H1 (cell line): ENCODE measurements at regions not wholly inside any gene's neighbourhood (a gene's known extent, or its start where the extent isn't known, plus 50 kb on each side); places are given as distances from the start of the nearest gene placed in this dataset.

ENCODE experiments used
- HDAC2 ChIP-seq, 2 experiments: fragments of 300-600 bp in 1 of 2; sonication (generic) in 1 of 2; IDR thresholded peaks; 2 replicates each; pipeline ENCODE4 v1.6.1; 2011 to 2012; ENCODE audit warnings: low read depth in 2 of 2, low read length in 2 of 2, mild to moderate bottlenecking in 2 of 2, moderate library complexity in 2 of 2, borderline replicate concordance in 1 of 2, inconsistent platforms in 1 of 2
- JUND ChIP-seq: IDR thresholded peaks from 2 replicates; pipeline ENCODE4 v1.6.1; 2011; ENCODE audit warnings: mild to moderate bottlenecking, improper control_type of control experiment, low read length
- SIN3A ChIP-seq, 2 experiments: IDR thresholded peaks in 1 of 2; conservative IDR thresholded peaks in 1 of 2; 2 replicates each; pipeline ENCODE4 v1.6.1; 2011 to 2012; ENCODE audit warnings: low read length in 2 of 2, improper control_type of control experiment in 1 of 2, low read depth in 1 of 2, mild to moderate bottlenecking in 1 of 2
- SP1 ChIP-seq: IDR thresholded peaks from 2 replicates; pipeline ENCODE4 v1.6.1; 2011; ENCODE audit warnings: low read depth, low read length
- TF ChIP-seq, protein P1 (sequence below): fragments of 300-600 bp; sonication (generic); IDR thresholded peaks from 2 replicates; pipeline ENCODE4 v1.7.1; 2012; ENCODE audit warnings: low read length, moderate library complexity, mild to moderate bottlenecking, inconsistent platforms; ENCODE audit not compliant: insufficient replicate concordance

DNA sequence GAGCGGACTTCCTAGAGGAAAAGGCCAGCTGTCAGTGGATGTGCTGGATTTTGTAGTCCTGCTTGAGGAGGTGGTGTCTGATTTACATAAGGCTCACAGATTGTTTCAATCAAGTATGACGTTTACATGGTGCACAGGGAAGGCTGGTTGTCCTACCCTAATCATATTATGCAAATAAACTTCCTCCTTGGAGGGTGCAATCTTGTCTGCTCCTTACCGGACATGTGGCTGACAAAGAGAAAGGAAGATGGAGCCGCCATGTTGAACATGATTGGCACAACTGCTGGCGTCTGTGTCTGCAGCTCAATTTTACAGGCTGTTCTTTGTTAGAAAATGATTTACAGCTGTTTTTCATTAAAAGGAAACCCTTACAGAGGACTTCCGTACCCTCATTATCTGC lies 1656.1 kb downstream of the KCNT2 start (continued):
- TF ChIP-seq, protein P1, sequence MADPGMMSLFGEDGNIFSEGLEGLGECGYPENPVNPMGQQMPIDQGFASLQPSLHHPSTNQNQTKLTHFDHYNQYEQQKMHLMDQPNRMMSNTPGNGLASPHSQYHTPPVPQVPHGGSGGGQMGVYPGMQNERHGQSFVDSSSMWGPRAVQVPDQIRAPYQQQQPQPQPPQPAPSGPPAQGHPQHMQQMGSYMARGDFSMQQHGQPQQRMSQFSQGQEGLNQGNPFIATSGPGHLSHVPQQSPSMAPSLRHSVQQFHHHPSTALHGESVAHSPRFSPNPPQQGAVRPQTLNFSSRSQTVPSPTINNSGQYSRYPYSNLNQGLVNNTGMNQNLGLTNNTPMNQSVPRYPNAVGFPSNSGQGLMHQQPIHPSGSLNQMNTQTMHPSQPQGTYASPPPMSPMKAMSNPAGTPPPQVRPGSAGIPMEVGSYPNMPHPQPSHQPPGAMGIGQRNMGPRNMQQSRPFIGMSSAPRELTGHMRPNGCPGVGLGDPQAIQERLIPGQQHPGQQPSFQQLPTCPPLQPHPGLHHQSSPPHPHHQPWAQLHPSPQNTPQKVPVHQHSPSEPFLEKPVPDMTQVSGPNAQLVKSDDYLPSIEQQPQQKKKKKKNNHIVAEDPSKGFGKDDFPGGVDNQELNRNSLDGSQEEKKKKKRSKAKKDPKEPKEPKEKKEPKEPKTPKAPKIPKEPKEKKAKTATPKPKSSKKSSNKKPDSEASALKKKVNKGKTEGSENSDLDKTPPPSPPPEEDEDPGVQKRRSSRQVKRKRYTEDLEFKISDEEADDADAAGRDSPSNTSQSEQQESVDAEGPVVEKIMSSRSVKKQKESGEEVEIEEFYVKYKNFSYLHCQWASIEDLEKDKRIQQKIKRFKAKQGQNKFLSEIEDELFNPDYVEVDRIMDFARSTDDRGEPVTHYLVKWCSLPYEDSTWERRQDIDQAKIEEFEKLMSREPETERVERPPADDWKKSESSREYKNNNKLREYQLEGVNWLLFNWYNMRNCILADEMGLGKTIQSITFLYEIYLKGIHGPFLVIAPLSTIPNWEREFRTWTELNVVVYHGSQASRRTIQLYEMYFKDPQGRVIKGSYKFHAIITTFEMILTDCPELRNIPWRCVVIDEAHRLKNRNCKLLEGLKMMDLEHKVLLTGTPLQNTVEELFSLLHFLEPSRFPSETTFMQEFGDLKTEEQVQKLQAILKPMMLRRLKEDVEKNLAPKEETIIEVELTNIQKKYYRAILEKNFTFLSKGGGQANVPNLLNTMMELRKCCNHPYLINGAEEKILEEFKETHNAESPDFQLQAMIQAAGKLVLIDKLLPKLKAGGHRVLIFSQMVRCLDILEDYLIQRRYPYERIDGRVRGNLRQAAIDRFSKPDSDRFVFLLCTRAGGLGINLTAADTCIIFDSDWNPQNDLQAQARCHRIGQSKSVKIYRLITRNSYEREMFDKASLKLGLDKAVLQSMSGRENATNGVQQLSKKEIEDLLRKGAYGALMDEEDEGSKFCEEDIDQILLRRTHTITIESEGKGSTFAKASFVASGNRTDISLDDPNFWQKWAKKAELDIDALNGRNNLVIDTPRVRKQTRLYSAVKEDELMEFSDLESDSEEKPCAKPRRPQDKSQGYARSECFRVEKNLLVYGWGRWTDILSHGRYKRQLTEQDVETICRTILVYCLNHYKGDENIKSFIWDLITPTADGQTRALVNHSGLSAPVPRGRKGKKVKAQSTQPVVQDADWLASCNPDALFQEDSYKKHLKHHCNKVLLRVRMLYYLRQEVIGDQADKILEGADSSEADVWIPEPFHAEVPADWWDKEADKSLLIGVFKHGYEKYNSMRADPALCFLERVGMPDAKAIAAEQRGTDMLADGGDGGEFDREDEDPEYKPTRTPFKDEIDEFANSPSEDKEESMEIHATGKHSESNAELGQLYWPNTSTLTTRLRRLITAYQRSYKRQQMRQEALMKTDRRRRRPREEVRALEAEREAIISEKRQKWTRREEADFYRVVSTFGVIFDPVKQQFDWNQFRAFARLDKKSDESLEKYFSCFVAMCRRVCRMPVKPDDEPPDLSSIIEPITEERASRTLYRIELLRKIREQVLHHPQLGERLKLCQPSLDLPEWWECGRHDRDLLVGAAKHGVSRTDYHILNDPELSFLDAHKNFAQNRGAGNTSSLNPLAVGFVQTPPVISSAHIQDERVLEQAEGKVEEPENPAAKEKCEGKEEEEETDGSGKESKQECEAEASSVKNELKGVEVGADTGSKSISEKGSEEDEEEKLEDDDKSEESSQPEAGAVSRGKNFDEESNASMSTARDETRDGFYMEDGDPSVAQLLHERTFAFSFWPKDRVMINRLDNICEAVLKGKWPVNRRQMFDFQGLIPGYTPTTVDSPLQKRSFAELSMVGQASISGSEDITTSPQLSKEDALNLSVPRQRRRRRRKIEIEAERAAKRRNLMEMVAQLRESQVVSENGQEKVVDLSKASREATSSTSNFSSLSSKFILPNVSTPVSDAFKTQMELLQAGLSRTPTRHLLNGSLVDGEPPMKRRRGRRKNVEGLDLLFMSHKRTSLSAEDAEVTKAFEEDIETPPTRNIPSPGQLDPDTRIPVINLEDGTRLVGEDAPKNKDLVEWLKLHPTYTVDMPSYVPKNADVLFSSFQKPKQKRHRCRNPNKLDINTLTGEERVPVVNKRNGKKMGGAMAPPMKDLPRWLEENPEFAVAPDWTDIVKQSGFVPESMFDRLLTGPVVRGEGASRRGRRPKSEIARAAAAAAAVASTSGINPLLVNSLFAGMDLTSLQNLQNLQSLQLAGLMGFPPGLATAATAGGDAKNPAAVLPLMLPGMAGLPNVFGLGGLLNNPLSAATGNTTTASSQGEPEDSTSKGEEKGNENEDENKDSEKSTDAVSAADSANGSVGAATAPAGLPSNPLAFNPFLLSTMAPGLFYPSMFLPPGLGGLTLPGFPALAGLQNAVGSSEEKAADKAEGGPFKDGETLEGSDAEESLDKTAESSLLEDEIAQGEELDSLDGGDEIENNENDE, result no peak
- TF ChIP-seq SIN3A (conservative IDR thresholded peaks at IDR 0.05 in 1 of 2, IDR thresholded peaks at IDR 0.05 in 1 of 2; ENCODE audit: low read depth in 1 of 2, low read length in 2 of 2), result no peak
- no peak for TF ChIP-seq JUND
- TF ChIP-seq SP1, result no peak
- no peak for TF ChIP-seq HDAC2 (IDR thresholded peaks at IDR 0.05; ENCODE audit: borderline replicate concordance in 1 of 2, low read depth in 2 of 2, low read length in 2 of 2)
- TF ChIP-seq, all 59 proteins: peak for 0
